OCI-LY1 (cell line): ENCODE measurements at regions not wholly inside any gene's neighbourhood (a gene's known extent, or its start where the extent isn't known, plus 50 kb on each side); places are given as distances from the start of the nearest gene placed in this dataset.

Source experiments
- H2AFZ ChIP-seq: fragments of 200-600 bp; sonication (generic), shearing (Covaris generic); 2 replicates; pipeline ENCODE4 v1.6.0; 2014; ENCODE audit warnings: antibody characterized with exemption, mild to moderate bottlenecking, low read length
- H3F3A ChIP-seq: fragments of 200-600 bp; sonication (generic), shearing (Covaris generic); 2 replicates; pipeline ENCODE4 v1.6.0; 2014; ENCODE audit warnings: mild to moderate bottlenecking, antibody characterized with exemption, low read length, moderate library complexity; ENCODE audit not compliant: insufficient read depth
- H3K27ac ChIP-seq: fragments of 200-600 bp; sonication (generic); 2 replicates; pipeline ENCODE4 v1.5.1; 2014; ENCODE audit warnings: low read length, mixed run types, mild to moderate bottlenecking, low read depth; ENCODE audit not compliant: poor library complexity, severe bottlenecking
- H3K27me3 ChIP-seq: fragments of 200-600 bp; sonication (generic); 2 replicates; pipeline ENCODE4 v1.6.0; 2014; ENCODE audit warnings: antibody characterized with exemption, mild to moderate bottlenecking, low read length, moderate library complexity; ENCODE audit not compliant: insufficient read depth
- H3K36me3 ChIP-seq: fragments of 200-600 bp; sonication (generic); 2 replicates; pipeline ENCODE4 v1.6.1; 2014; ENCODE audit warnings: mild to moderate bottlenecking, antibody characterized with exemption, low read length, moderate library complexity, mixed read lengths; ENCODE audit not compliant: insufficient read depth
- H3K4me1 ChIP-seq: fragments of 200-600 bp; sonication (generic); 2 replicates; pipeline ENCODE4 v1.5.1; 2014; ENCODE audit warnings: mild to moderate bottlenecking, low read length, moderate library complexity; ENCODE audit not compliant: insufficient read depth, severe bottlenecking
- H3K4me2 ChIP-seq: fragments of 200-600 bp; sonication (generic), shearing (Covaris generic); 2 replicates; pipeline ENCODE4 v1.6.1; 2014; ENCODE audit warnings: low read length
- H3K4me3 ChIP-seq: fragments of 200-600 bp; sonication (generic); 2 replicates; pipeline ENCODE4 v1.5.1; 2014; ENCODE audit warnings: low read length, low read depth, mild to moderate bottlenecking, mixed read lengths; ENCODE audit not compliant: poor library complexity, severe bottlenecking
- H3K79me2 ChIP-seq: fragments of 200-600 bp; shearing (Covaris generic); 2 replicates; pipeline ENCODE4 v1.6.1; 2016; ENCODE audit warnings: mixed run types, low read length, mixed read lengths; ENCODE audit not compliant: insufficient read depth
- H3K9ac ChIP-seq: fragments of 200-600 bp; sonication (generic), shearing (Covaris generic); 2 replicates; pipeline ENCODE4 v1.6.1; 2014; ENCODE audit warnings: mild to moderate bottlenecking, low read length, mixed read lengths
- H3K9me2 ChIP-seq: fragments of 200-600 bp; sonication (generic), shearing (Covaris generic); 2 replicates; pipeline ENCODE4 v1.6.1; 2014; ENCODE audit warnings: low read depth, mild to moderate bottlenecking, low read length, mixed read lengths
- H3K9me3 ChIP-seq: fragments of 200-600 bp; shearing (Covaris generic); 2 replicates; pipeline ENCODE4 v1.6.1; 2014; ENCODE audit warnings: low read length, mixed read lengths
- H4K20me1 ChIP-seq: fragments of 200-600 bp; sonication (generic), shearing (Covaris generic); 2 replicates; pipeline ENCODE4 v1.6.0; 2016; ENCODE audit warnings: mild to moderate bottlenecking, low read length; ENCODE audit not compliant: insufficient read depth
- EZH2 ChIP-seq: fragments of 200-600 bp; sonication (generic), shearing (Covaris generic); IDR thresholded peaks from 2 replicates; pipeline ENCODE4 v1.8.0; 2017; ENCODE audit warnings: borderline replicate concordance, mixed run types, mild to moderate bottlenecking, antibody characterized with exemption, low read length, moderate library complexity, mixed read lengths
- TF ChIP-seq, protein P1 (sequence below): fragments of 200-600 bp; sonication (generic), shearing (Covaris generic); IDR thresholded peaks from 2 replicates; pipeline ENCODE4 v1.5.1; 2017; ENCODE audit warnings: mild to moderate bottlenecking, antibody characterized with exemption, low read length, moderate library complexity, mixed read lengths

DNA sequence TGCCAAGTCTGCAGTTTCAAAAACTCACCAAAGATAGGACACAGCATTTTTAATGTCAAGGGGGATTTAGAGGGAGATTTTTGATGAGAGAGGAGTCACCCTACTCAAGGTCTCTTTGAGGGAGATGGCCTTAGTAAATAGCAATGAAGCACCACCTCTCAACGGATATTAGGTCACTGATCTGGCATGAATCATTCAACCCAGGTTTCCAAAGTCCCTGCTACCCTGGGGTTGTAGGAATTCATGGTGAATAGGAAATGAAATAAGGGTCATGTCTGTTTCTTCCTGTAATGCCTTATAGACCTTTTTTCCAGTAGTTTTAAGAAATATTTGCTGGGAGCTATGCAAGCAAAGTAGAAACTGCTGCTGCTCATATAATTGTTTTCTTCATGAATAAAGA, 2154.9 kb downstream of the LRRC4C start:
- Histone ChIP-seq H3K4me2 (no peak overlapping the region), H4K20me1 (no peaks in the 10 kb centered on the region), H3K4me1 (no peaks in the 10 kb centered on the region), H3K9me2 (no peaks in the 10 kb centered on the region), H3K36me3 (no peaks in the 10 kb centered on the region), H3F3A (no peaks in the 10 kb centered on the region), H3K27me3 (no peaks in the 10 kb centered on the region), H3K9me3 (no peaks in the 10 kb centered on the region), H3K79me2 (no peaks in the 10 kb centered on the region), H3K27ac (no peak overlapping the region), H3K4me3 (no peak overlapping the region), H2AFZ (no peak overlapping the region), H3K9ac (no peak overlapping the region)
- no peak for TF ChIP-seq EZH2
- TF ChIP-seq, protein P1, sequence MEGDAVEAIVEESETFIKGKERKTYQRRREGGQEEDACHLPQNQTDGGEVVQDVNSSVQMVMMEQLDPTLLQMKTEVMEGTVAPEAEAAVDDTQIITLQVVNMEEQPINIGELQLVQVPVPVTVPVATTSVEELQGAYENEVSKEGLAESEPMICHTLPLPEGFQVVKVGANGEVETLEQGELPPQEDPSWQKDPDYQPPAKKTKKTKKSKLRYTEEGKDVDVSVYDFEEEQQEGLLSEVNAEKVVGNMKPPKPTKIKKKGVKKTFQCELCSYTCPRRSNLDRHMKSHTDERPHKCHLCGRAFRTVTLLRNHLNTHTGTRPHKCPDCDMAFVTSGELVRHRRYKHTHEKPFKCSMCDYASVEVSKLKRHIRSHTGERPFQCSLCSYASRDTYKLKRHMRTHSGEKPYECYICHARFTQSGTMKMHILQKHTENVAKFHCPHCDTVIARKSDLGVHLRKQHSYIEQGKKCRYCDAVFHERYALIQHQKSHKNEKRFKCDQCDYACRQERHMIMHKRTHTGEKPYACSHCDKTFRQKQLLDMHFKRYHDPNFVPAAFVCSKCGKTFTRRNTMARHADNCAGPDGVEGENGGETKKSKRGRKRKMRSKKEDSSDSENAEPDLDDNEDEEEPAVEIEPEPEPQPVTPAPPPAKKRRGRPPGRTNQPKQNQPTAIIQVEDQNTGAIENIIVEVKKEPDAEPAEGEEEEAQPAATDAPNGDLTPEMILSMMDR: no peak

DNA sequence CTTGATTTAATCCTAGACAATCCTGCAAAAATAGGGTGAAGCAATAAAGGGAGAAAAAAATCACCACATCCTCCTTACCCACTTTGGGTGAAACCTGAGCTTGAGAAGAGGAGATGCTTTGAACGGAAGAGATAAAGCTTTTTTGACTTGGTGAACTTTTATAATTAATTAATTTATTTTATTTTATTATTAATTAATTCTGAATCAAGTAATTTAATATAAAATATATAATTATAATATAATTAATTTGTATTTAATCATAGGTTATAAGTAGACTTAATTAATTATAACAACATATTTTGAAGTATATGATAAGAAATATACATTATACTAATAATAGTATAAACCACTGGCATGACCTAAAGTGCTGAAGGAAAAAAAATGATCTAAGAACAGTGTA, 2164.8 kb downstream of the LRRC4C start:
- Histone ChIP-seq H3K4me1 (no peaks in the 10 kb centered on the region), H3K4me2 (no peak overlapping the region), H3K79me2 (no peaks in the 10 kb centered on the region), H3K4me3 (no peak overlapping the region), H3K9me3 (no peaks in the 10 kb centered on the region), H3K9me2 (no peaks in the 10 kb centered on the region), H3K27me3 (no peaks in the 10 kb centered on the region), H2AFZ (no peak overlapping the region), H3K9ac (no peak overlapping the region), H3K27ac (no peak overlapping the region), H4K20me1 (no peaks in the 10 kb centered on the region), H3K36me3 (no peaks in the 10 kb centered on the region), H3F3A (no peaks in the 10 kb centered on the region)
- TF ChIP-seq EZH2: no peak
- TF ChIP-seq, protein P1: no peak

DNA sequence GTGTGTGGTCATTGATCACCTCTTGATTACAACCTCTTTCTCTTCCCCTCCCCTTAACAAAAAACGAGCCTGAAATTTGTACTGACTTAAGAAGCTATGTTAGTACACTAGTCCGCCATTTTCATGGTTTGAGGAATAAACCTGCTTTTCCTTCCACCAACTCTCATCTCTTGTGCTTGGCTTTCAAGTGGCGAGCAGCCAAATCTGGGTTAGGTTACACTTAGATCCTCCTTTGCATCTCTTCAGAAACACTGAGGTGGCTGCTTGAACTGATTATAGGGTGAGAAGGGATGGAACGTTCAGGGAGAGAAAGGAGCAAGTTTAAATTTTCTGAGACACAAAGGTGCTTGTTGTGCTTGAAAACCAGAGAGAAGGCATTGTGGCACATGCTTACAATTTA, 2171.4 kb downstream of the LRRC4C start:
- TF ChIP-seq, protein P1: no peak
- no peak for TF ChIP-seq EZH2
- Histone ChIP-seq H3K4me2 (no peak overlapping the region), H2AFZ (no peak overlapping the region), H3K79me2 (no peaks in the 10 kb centered on the region), H3F3A (no peaks in the 10 kb centered on the region), H3K27ac (no peak overlapping the region), H3K9me2 (no peaks in the 10 kb centered on the region), H3K4me1 (no peaks in the 10 kb centered on the region), H3K9me3 (no peaks in the 10 kb centered on the region; the same call in 1 of the 2 replicates), H3K9ac (no peak overlapping the region), H3K36me3 (no peaks in the 10 kb centered on the region), H3K4me3 (no peak overlapping the region), H4K20me1 (no peaks in the 10 kb centered on the region), H3K27me3 (no peaks in the 10 kb centered on the region)
